22Rv1 (cell line): ENCODE measurements at regions not wholly inside any gene's neighbourhood (a gene's known extent, or its start where the extent isn't known, plus 50 kb on each side); places are given as distances from the start of the nearest gene placed in this dataset.

ENCODE experiments used
- CTCF ChIP-seq: fragments of 450-650 bp; IDR thresholded peaks from 2 replicates; pipeline ENCODE4 v1.5.1; 2017; ENCODE audit warnings: mild to moderate bottlenecking
- ZFX ChIP-seq: fragments of 450-650 bp; IDR thresholded peaks from 2 replicates; pipeline ENCODE4 v1.6.1; 2017; ENCODE audit warnings: antibody characterized with exemption, borderline replicate concordance

- TF ChIP-seq CTCF = no peak
- TF ChIP-seq ZFX = no peak
These were observed 96.7 kb upstream of the PBDC1 start for GRCh38 chrX:76076124-76076523.
